Testis (tissue), 2 donors: ENCODE measurements at regions not wholly inside any gene's neighbourhood (a gene's known extent, or its start where the extent isn't known, plus 50 kb on each side); places are given as distances from the start of the nearest gene placed in this dataset.

Experiments used
- POLR2A ChIP-seq: fragments of 450-650 bp; IDR thresholded peaks from one replicate; pipeline ENCODE4 v1.6.1; 2017; ENCODE audit warnings: antibody characterized with exemption, mild to moderate bottlenecking, moderate library complexity
- TF ChIP-seq, protein P1 (sequence below), 3 experiments: fragments of 450-650 bp in 2 of 3; fragments of 200-600 bp in 1 of 3; sonication (generic) in 1 of 3; IDR thresholded peaks; one replicate each; pipeline ENCODE4 v1.5.1; 2016 to 2019; ENCODE audit warnings: antibody characterized with exemption in 3 of 3, mild to moderate bottlenecking in 2 of 3, moderate library complexity in 1 of 3

DNA sequence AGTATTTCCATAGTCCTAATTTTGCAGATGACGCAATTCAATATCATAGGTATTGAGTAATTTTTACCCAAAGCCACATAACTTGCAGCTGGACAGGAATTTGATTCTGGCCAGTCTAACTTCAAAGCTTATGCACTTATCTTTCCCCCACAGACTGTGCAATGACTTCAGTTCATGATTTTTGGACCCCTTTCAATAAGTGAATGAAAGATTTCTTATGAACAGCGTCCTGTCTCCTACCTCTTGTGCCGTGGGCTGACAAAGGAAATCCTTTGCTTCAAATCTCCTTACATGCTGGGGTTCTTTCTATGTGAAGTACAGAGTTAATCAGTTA is 217.7 kb upstream of the KIRREL3 start:
- TF ChIP-seq, protein P1, sequence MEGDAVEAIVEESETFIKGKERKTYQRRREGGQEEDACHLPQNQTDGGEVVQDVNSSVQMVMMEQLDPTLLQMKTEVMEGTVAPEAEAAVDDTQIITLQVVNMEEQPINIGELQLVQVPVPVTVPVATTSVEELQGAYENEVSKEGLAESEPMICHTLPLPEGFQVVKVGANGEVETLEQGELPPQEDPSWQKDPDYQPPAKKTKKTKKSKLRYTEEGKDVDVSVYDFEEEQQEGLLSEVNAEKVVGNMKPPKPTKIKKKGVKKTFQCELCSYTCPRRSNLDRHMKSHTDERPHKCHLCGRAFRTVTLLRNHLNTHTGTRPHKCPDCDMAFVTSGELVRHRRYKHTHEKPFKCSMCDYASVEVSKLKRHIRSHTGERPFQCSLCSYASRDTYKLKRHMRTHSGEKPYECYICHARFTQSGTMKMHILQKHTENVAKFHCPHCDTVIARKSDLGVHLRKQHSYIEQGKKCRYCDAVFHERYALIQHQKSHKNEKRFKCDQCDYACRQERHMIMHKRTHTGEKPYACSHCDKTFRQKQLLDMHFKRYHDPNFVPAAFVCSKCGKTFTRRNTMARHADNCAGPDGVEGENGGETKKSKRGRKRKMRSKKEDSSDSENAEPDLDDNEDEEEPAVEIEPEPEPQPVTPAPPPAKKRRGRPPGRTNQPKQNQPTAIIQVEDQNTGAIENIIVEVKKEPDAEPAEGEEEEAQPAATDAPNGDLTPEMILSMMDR (IDR thresholded peaks at IDR 0.05), result no peak
- no peak for TF ChIP-seq POLR2A
